ENCODE measurements at regions not wholly inside any gene's neighbourhood (a gene's known extent, or its start where the extent isn't known, plus 50 kb on each side); places are given as distances from the start of the nearest gene placed in this dataset.

DNA sequence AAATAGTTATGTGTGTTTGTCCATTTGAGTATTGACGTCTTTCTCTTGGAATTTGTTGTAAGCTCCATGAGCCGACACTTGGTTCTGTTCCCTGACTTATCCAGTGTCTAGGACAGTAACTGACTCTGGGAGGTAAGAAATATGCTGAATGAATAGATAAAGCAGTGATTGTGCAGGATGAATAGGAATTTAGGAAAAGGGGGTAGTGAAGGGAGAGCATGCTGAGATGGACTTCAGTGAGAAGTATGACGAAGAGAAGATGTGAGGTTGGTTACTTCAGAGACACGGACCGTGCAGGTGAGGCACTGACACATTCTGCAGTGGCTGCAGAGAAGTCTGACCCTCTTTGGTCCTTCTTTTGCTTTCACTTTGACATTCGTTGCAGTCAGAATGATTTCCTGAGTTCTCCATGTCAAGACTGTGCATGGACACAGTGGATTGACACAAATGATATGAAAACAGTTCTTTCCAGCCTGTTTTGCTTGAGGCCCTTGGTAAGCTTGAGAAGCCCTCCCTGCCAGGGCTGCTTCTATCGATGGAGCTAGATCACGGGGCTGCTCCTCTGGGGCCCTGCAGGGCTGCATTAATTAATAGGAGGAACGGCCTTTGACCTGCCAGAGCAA is 261.5 kb upstream of the SORCS1 start:
- TF ChIP-seq, protein P1, sequence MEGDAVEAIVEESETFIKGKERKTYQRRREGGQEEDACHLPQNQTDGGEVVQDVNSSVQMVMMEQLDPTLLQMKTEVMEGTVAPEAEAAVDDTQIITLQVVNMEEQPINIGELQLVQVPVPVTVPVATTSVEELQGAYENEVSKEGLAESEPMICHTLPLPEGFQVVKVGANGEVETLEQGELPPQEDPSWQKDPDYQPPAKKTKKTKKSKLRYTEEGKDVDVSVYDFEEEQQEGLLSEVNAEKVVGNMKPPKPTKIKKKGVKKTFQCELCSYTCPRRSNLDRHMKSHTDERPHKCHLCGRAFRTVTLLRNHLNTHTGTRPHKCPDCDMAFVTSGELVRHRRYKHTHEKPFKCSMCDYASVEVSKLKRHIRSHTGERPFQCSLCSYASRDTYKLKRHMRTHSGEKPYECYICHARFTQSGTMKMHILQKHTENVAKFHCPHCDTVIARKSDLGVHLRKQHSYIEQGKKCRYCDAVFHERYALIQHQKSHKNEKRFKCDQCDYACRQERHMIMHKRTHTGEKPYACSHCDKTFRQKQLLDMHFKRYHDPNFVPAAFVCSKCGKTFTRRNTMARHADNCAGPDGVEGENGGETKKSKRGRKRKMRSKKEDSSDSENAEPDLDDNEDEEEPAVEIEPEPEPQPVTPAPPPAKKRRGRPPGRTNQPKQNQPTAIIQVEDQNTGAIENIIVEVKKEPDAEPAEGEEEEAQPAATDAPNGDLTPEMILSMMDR (IDR thresholded peaks at IDR 0.05), result no peak
- no peak for TF ChIP-seq POLR2A (IDR thresholded peaks at IDR 0.05; ENCODE audit: low read depth)
